Psoas muscle (tissue), 7 donors: ENCODE measurements at regions not wholly inside any gene's neighbourhood (a gene's known extent, or its start where the extent isn't known, plus 50 kb on each side); places are given as distances from the start of the nearest gene placed in this dataset.

Source experiments
- ATAC-seq, 4 donors: fragments of 200-7000 bp; cut with Tn5 transposase; one replicate each; pipeline ENCODE4 v1.9.1; 2020; ENCODE audit warnings: moderate library complexity in 3 of 4, mild to moderate bottlenecking in 2 of 4
- DNase-seq, 2 donors: peaks; one replicate each; pipeline ENCODE4 v3.0.0-alpha.2; 2020
- H3K27ac ChIP-seq: fragments of 200-600 bp; one replicate; pipeline ENCODE4 v1.8.0; 2022
- H3K27me3 ChIP-seq, 3 donors: fragments of 200-600 bp in 1 of 3; one replicate each; pipeline versions ENCODE4 v1.6.1 to v1.8.0; 2013 to 2022; ENCODE audit warnings: low read length in 2 of 3, mild to moderate bottlenecking in 2 of 3, moderate library complexity in 1 of 3; ENCODE audit not compliant: insufficient read depth in 3 of 3
- H3K36me3 ChIP-seq, 2 donors: fragments of 200-600 bp in 1 of 2; one replicate each; pipeline versions ENCODE4 v1.6.1 to v1.8.0; 2013 to 2022; ENCODE audit warnings: low read depth in 1 of 2, mild to moderate bottlenecking in 1 of 2, moderate library complexity in 1 of 2; ENCODE audit not compliant: insufficient read depth in 1 of 2
- H3K4me1 ChIP-seq: fragments of 200-600 bp; one replicate; pipeline ENCODE4 v1.8.0; 2022
- H3K4me3 ChIP-seq: fragments of 200-600 bp; one replicate; pipeline ENCODE4 v1.8.0; 2022; ENCODE audit warnings: mild to moderate bottlenecking
- H3K9me3 ChIP-seq: fragments of 200-600 bp; one replicate; pipeline ENCODE4 v1.8.0; 2022
- WGBS, 3 donors: extraction: QIAGEN DNeasy Blood & Tissue Kit; methylation state at CpG; one replicate each; pipeline versions ENCODE4 v1.1.6 to v1.1.7; 2013; 5-methylcytosine and 5-hydroxymethylcytosine counted together
- intact Hi-C, 2 donors: fragments of 100-400 bp; cut with DNase I; formaldehyde crosslinking; loops; one replicate each; pipeline versions ENCODE4 v1.11.0 to v1.14.2; 2022
- TF ChIP-seq, protein P1 (sequence below): fragments of 200-600 bp; IDR thresholded peaks from one replicate; pipeline ENCODE4 v1.8.0; 2022; ENCODE audit warnings: antibody characterized with exemption
- donor health status: healthy with polysubstance abuse.
- donor health status: DM: no; HTN: no; CAD: no; lungs with moderate emphysema.
- donor health status: Bipolar disorder and iron deficiency.
- donor health status: healthy.
- donor health status: DM: yes; HTN: yes; CAD: no.
- donor health status: DM: no; HTN: no; CAD: no.
- donor health status: DM: yes; HTN: yes; CAD: no.

DNA sequence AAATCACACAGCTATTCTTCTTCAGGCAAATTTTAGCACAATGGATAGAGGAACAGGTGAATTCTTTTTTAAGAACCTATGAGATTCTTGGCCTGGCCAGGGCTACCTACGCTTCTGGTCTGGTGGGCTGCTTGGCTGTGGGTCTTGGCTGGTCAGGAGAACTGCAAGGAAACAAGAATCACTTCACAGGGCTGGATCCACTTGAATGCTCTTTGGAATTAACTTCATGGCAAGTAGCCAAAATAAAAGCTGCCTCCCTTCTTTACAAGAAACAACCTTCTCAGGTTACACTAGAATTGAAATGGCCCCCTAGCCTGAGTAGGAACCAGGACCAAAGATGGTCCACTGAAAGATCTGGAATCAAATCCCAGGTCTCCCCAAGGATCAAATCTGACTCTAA is 519.1 kb downstream of the IQCM start:
- 44 to 57% (median 54%) methylated on average over 1 of the region's 1 CpG for WGBS, 3 donors
- no peaks in the 10 kb centered on the region for H3K36me3 ChIP-seq
- no peaks in the 10 kb centered on the region for H3K27me3 ChIP-seq
- DNase-seq (no peak), ATAC-seq (no peak)
- TF ChIP-seq, protein P1, sequence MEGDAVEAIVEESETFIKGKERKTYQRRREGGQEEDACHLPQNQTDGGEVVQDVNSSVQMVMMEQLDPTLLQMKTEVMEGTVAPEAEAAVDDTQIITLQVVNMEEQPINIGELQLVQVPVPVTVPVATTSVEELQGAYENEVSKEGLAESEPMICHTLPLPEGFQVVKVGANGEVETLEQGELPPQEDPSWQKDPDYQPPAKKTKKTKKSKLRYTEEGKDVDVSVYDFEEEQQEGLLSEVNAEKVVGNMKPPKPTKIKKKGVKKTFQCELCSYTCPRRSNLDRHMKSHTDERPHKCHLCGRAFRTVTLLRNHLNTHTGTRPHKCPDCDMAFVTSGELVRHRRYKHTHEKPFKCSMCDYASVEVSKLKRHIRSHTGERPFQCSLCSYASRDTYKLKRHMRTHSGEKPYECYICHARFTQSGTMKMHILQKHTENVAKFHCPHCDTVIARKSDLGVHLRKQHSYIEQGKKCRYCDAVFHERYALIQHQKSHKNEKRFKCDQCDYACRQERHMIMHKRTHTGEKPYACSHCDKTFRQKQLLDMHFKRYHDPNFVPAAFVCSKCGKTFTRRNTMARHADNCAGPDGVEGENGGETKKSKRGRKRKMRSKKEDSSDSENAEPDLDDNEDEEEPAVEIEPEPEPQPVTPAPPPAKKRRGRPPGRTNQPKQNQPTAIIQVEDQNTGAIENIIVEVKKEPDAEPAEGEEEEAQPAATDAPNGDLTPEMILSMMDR = no peak
- no peak overlapping the region for H3K27ac ChIP-seq
- H3K4me3 ChIP-seq = no peak overlapping the region
- no peaks in the 10 kb centered on the region for H3K9me3 ChIP-seq
- H3K4me1 ChIP-seq = no peaks in the 10 kb centered on the region
- intact Hi-C loops = no loop called here

GRCh38 chr4:149296084-149296483 is 519.6 kb downstream of the IQCM start:
- 29 to 53% (median 41%) methylated on average over 1 of the region's 1 CpG for WGBS, 3 donors
- H3K9me3 ChIP-seq = no peaks in the 10 kb centered on the region
- TF ChIP-seq, protein P1 = no peak
- intact Hi-C loops = no loop called here
- H3K4me1 ChIP-seq = no peaks in the 10 kb centered on the region
- H3K4me3 ChIP-seq = no peak overlapping the region
- H3K36me3 ChIP-seq = no peaks in the 10 kb centered on the region
- ATAC-seq = no peak
- no peaks in the 10 kb centered on the region for H3K27me3 ChIP-seq
- no peak overlapping the region for H3K27ac ChIP-seq
- no peak for DNase-seq

DNA sequence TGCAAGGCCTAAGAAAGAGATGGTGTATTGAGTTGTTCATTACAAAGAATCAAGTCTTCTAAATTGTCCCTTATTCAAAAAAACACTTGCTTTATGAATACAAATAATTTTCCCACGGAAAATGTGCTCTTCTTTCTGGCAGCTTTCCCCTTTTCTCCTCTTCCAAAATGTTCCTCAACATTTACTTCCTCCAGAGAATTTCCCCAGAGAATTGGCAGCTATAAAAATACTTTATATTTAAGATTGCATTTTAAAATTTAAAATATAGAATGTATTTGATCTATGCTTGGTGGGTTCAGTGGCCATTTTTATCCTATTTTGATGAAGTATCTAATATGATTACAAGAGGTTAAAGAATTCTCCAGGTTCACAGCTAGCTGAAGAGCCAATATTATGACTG is 521.0 kb downstream of the IQCM start:
- H3K9me3 ChIP-seq = no peaks in the 10 kb centered on the region
- WGBS, 3 donors = 23 to 46% (median 26%) methylated on average over 1 of the region's 1 CpG
- DNase-seq (no peak), ATAC-seq (no peak)
- H3K4me1 ChIP-seq = no peaks in the 10 kb centered on the region
- no peak overlapping the region for H3K4me3 ChIP-seq
- TF ChIP-seq, protein P1 = no peak
- intact Hi-C loops = no loop called here
- no peak overlapping the region for H3K27ac ChIP-seq
- no peaks in the 10 kb centered on the region for H3K36me3 ChIP-seq
- no peaks in the 10 kb centered on the region for H3K27me3 ChIP-seq

DNA sequence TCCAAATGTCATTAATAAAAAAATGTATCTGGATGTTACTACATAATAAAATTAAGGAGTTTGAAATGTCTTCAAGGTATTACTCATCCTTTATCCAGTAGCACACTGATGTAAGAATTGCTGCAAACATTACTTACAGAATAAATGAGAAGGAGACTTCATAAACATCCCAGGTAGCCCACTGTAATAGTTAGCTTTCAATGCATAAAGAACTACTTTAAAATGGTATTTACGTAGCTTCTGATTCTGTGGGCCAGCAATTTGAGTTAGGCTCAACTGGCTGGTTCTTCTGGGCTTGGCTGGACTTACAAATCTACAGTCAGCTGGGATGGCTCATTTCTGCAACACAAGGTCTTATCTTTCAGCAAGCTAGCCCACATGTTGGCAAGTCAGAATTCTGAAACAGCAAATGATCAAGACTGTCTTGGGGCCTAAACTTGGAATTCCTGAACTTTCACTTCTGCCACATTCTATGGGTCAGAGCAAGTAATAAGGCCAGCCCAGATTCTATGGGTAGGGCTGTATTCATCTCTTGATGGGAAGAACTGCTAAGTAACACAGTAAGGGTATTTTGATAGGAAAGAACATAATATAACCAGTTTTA is 522.5 kb downstream of the IQCM start:
- Histone ChIP-seq H3K9me3 (peaks cover 3% of the 10 kb centered on the region), H3K27ac (no peak overlapping the region), H3K4me3 (no peak overlapping the region), H3K4me1 (no peaks in the 10 kb centered on the region), H3K27me3 (no peaks in the 10 kb centered on the region), H3K36me3 (no peaks in the 10 kb centered on the region)
- 53 to 88% (median 56%) methylated on average over 1 of the region's 1 CpG for WGBS, 3 donors
- TF ChIP-seq, protein P1 = no peak
- DNase-seq (no peak), ATAC-seq (no peak)
- intact Hi-C loops = no loop called here

DNA sequence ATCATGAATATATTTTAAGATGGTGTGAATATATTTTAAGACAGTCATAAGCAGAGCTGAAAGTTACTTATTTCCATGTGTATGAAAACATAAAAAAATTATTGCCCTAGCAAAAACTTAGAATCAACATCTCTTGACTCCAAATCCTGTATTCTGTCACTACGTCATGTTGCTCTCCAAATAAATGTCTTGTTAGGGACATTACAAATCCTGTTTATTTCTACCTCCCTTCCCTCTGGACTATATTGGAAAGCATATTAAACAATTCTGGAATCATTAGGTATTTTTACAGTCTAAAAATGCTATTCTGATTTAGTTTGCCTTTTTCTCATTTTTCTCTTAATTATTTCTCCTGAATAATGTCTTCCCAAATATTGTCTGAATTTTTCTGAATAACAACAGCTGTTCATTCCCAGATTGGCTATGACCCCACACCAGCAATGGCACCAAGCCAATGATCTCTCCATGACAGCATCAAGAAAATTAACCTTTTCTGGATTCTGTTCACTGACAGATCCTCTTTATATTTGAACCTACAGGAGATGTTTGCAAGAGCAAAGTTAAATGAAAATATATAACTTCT is 523.1 kb downstream of the IQCM start:
- DNase-seq = peak in 1 of 2 donors; percentile 10

More for the DNA sequence above, 523.1 kb downstream of the IQCM start:
- Histone ChIP-seq H3K4me1 (no peaks in the 10 kb centered on the region), H3K4me3 (no peak overlapping the region), H3K27me3 (no peaks in the 10 kb centered on the region), H3K27ac (no peak overlapping the region), H3K9me3 (peaks cover 3% of the 10 kb centered on the region), H3K36me3 (no peaks in the 10 kb centered on the region)
- TF ChIP-seq, protein P1 = no peak
- WGBS, 3 donors = 55 to 77% (median 67%) methylated on average over 1 of the region's 1 CpG
- ATAC-seq = no peak
- intact Hi-C loops = no loop called here
